ENCODE measurements at regions not wholly inside any gene's neighbourhood (a gene's known extent, or its start where the extent isn't known, plus 50 kb on each side); places are given as distances from the start of the nearest gene placed in this dataset.

DNA sequence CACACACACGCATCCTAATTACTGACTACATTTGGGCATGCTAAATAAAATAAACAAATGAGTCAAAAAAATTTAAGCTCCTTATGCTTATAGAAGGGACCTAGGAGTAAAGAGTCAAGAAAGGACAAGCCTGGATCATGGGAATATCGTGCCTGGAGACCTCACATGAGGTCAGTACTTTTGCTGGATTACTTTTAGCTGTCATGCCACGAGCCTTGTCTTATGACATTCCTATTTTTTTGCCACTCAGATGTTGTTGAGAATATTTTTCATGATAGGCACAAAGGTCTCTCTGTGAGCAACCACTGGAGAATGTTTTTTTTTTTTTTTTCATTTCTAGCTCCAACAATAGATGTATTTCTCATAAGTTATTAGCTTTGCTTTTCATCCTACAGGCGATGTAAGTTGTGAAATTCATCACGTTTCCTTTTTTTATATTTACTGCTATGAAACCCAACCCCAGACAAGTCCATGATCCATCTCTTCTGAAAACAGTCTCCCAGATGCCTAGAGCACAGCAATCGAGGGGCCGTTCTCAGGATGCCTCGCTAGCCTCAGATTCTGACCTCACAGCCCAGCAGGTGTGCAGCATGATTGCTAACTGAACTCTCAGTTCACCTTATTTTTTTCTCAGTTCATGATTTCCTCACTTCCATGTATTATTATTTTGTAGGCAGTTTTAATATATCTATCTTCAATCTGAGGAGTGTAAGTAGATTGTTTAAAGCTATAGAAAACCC is 464.5 kb downstream of the IRS1 start:
- Histone ChIP-seq H3K36me3 (ENCODE audit: insufficient read depth, low read length) (no peaks in the 10 kb centered on the region), H3K79me2 (ENCODE audit: insufficient read depth, low read length) (no peaks in the 10 kb centered on the region), H3K4me1 (ENCODE audit: insufficient read depth, low read length) (no peaks in the 10 kb centered on the region), H3K4me2 (ENCODE audit: insufficient read depth, low read length) (no peak overlapping the region), H3K27me3 (ENCODE audit: insufficient read depth, low read length, poor library complexity) (no peaks in the 10 kb centered on the region), H2AFZ (ENCODE audit: low read depth, low read length) (no peak overlapping the region), H3K9me3 (ENCODE audit: insufficient read depth, low read length, severe bottlenecking) (no peaks in the 10 kb centered on the region), H3K27ac (ENCODE audit: low read length) (no peak overlapping the region), H3K9ac (ENCODE audit: low read depth, low read length) (no peak overlapping the region), H4K20me1 (ENCODE audit: insufficient read depth, low read length) (no peaks in the 10 kb centered on the region), H3K4me3 (ENCODE audit: low read depth in 1 of 2, low read length in 2 of 2) (no peak overlapping the region)
- TF ChIP-seq EZH2 (IDR thresholded peaks at IDR 0.05; ENCODE audit: borderline replicate concordance, low read depth, low read length, severe bottlenecking), result no peak
- TF ChIP-seq, protein P1, sequence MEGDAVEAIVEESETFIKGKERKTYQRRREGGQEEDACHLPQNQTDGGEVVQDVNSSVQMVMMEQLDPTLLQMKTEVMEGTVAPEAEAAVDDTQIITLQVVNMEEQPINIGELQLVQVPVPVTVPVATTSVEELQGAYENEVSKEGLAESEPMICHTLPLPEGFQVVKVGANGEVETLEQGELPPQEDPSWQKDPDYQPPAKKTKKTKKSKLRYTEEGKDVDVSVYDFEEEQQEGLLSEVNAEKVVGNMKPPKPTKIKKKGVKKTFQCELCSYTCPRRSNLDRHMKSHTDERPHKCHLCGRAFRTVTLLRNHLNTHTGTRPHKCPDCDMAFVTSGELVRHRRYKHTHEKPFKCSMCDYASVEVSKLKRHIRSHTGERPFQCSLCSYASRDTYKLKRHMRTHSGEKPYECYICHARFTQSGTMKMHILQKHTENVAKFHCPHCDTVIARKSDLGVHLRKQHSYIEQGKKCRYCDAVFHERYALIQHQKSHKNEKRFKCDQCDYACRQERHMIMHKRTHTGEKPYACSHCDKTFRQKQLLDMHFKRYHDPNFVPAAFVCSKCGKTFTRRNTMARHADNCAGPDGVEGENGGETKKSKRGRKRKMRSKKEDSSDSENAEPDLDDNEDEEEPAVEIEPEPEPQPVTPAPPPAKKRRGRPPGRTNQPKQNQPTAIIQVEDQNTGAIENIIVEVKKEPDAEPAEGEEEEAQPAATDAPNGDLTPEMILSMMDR (IDR thresholded peaks at IDR 0.05; ENCODE audit: borderline replicate concordance, extremely low read depth, low read length, poor library complexity, severe bottlenecking), result no peak
- DNase-seq, result peak; percentile 10
- no peak for ATAC-seq (ENCODE audit: insufficient read depth, low read depth)

GRCh38 chr2:226333388-226333787 is 466.2 kb downstream of the IRS1 start:
- ATAC-seq (ENCODE audit: insufficient read depth, low read depth) (no peak), DNase-seq (no peak)
- no peaks in the 10 kb centered on the region for H3K9me3 ChIP-seq (ENCODE audit: insufficient read depth, low read length, severe bottlenecking)
- H3K27ac ChIP-seq (ENCODE audit: low read length), result no peak overlapping the region
- H3K79me2 ChIP-seq (ENCODE audit: insufficient read depth, low read length), result no peaks in the 10 kb centered on the region
- no peaks in the 10 kb centered on the region for H3K36me3 ChIP-seq (ENCODE audit: insufficient read depth, low read length)
- no peaks in the 10 kb centered on the region for H3K4me1 ChIP-seq (ENCODE audit: insufficient read depth, low read length)
- H3K9ac ChIP-seq (ENCODE audit: low read depth, low read length), result no peak overlapping the region
- TF ChIP-seq, protein P1 (IDR thresholded peaks at IDR 0.05; ENCODE audit: borderline replicate concordance, extremely low read depth, low read length, poor library complexity, severe bottlenecking), result no peak
- TF ChIP-seq EZH2 (IDR thresholded peaks at IDR 0.05; ENCODE audit: borderline replicate concordance, low read depth, low read length, severe bottlenecking), result no peak
- no peak overlapping the region for H3K4me2 ChIP-seq (ENCODE audit: insufficient read depth, low read length)
- H3K27me3 ChIP-seq (ENCODE audit: insufficient read depth, low read length, poor library complexity), result no peaks in the 10 kb centered on the region
- no peak overlapping the region for H2AFZ ChIP-seq (ENCODE audit: low read depth, low read length)
- H3K4me3 ChIP-seq (ENCODE audit: low read depth in 1 of 2, low read length in 2 of 2), result no peak overlapping the region
- no peaks in the 10 kb centered on the region for H4K20me1 ChIP-seq (ENCODE audit: insufficient read depth, low read length)

DNA sequence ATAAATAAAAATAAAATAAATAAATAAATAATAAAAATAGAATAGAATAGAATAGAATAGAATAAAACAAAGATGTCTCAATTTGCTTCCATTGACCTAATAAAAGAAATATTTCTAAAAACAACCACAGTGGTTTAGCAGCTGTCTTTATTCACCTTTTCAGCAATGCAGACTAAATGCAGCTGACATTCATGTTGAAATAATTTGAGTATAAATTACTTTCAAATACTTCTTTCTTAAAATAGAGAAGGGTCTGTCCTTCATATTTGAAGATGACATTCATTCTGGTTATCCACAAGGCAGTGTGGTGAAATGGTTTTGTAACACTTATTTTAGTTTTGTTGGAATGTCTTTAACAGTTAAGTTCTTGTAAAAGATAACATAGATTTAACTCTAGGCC is 469.4 kb downstream of the IRS1 start:
- Histone ChIP-seq H3K9ac (ENCODE audit: low read depth, low read length) (no peak overlapping the region), H2AFZ (ENCODE audit: low read depth, low read length) (no peak overlapping the region), H3K36me3 (ENCODE audit: insufficient read depth, low read length) (no peaks in the 10 kb centered on the region), H4K20me1 (ENCODE audit: insufficient read depth, low read length) (no peaks in the 10 kb centered on the region), H3K27me3 (ENCODE audit: insufficient read depth, low read length, poor library complexity) (no peaks in the 10 kb centered on the region), H3K79me2 (ENCODE audit: insufficient read depth, low read length) (no peaks in the 10 kb centered on the region), H3K4me3 (ENCODE audit: low read depth in 1 of 2, low read length in 2 of 2) (no peak overlapping the region), H3K4me1 (ENCODE audit: insufficient read depth, low read length) (no peaks in the 10 kb centered on the region), H3K27ac (ENCODE audit: low read length) (no peak overlapping the region), H3K9me3 (ENCODE audit: insufficient read depth, low read length, severe bottlenecking) (no peaks in the 10 kb centered on the region), H3K4me2 (ENCODE audit: insufficient read depth, low read length) (no peak overlapping the region)
- TF ChIP-seq, protein P1 (IDR thresholded peaks at IDR 0.05; ENCODE audit: borderline replicate concordance, extremely low read depth, low read length, poor library complexity, severe bottlenecking), result no peak
- no peak for TF ChIP-seq EZH2 (IDR thresholded peaks at IDR 0.05; ENCODE audit: borderline replicate concordance, low read depth, low read length, severe bottlenecking)
- ATAC-seq (ENCODE audit: insufficient read depth, low read depth), result no peak
- DNase-seq, result no peak
